ENCODE measurements at regions not wholly inside any gene's neighbourhood (a gene's known extent, or its start where the extent isn't known, plus 50 kb on each side); places are given as distances from the start of the nearest gene placed in this dataset.
A peak's percentile ranks its signal among the peaks of the same experiment; 100 is the strongest.

- Histone ChIP-seq H3K36me3 (ENCODE audit: control insufficient read depth, insufficient read depth, low read length) (no peaks in the 10 kb centered on the region), H3K27me3 (ENCODE audit: control insufficient read depth, insufficient read depth, low read length) (no peaks in the 10 kb centered on the region), H3K27ac (ENCODE audit: low read length) (no peak overlapping the region), H3K4me1 (ENCODE audit: control insufficient read depth, insufficient read depth, low read length) (no peaks in the 10 kb centered on the region), H3K4me3 (ENCODE audit: low read length) (no peak overlapping the region), H3K9me3 (replicated peaks; ENCODE audit: control insufficient read depth, low read depth, low read length) (no peaks in the 10 kb centered on the region)
- WGBS (ENCODE audit: insufficient coverage): no CpG with 5 or more reads among the region's 2 CpGs
- DNase-seq: no peak
Observed at GRCh38 chr11:28442131-28442530, 333.9 kb downstream of the METTL15 start.

GRCh38 chr11:28439403-28439802 lies 331.2 kb downstream of the METTL15 start:
- no peak overlapping the region for H3K27ac ChIP-seq (ENCODE audit: low read length)
- no peak overlapping the region for H3K4me3 ChIP-seq (ENCODE audit: low read length)
- no peaks in the 10 kb centered on the region for H3K9me3 ChIP-seq (replicated peaks; ENCODE audit: control insufficient read depth, low read depth, low read length)
- 72% methylated on average over 3 of the region's 4 CpGs for WGBS (ENCODE audit: insufficient coverage)
- H3K4me1 ChIP-seq (ENCODE audit: control insufficient read depth, insufficient read depth, low read length): no peaks in the 10 kb centered on the region
- no peaks in the 10 kb centered on the region for H3K27me3 ChIP-seq (ENCODE audit: control insufficient read depth, insufficient read depth, low read length)
- no peaks in the 10 kb centered on the region for H3K36me3 ChIP-seq (ENCODE audit: control insufficient read depth, insufficient read depth, low read length)
- no peak for DNase-seq

GRCh38 chr11:28420099-28420498 lies 311.9 kb downstream of the METTL15 start:
- Histone ChIP-seq H3K27me3 (ENCODE audit: control insufficient read depth, insufficient read depth, low read length) (no peaks in the 10 kb centered on the region), H3K4me1 (ENCODE audit: control insufficient read depth, insufficient read depth, low read length) (no peaks in the 10 kb centered on the region), H3K36me3 (ENCODE audit: control insufficient read depth, insufficient read depth, low read length) (no peaks in the 10 kb centered on the region), H3K9me3 (replicated peaks; ENCODE audit: control insufficient read depth, low read depth, low read length) (peaks cover 5% of the 10 kb centered on the region), H3K27ac (ENCODE audit: low read length) (no peak overlapping the region), H3K4me3 (ENCODE audit: low read length) (no peak overlapping the region)
- DNase-seq: no peak
- WGBS (ENCODE audit: insufficient coverage): no CpG with 5 or more reads among the region's 1 CpG

- Histone ChIP-seq H3K4me3 (ENCODE audit: low read length) (no peak overlapping the region), H3K9me3 (replicated peaks; ENCODE audit: control insufficient read depth, low read depth, low read length) (peaks cover 5% of the 10 kb centered on the region), H3K4me1 (ENCODE audit: control insufficient read depth, insufficient read depth, low read length) (no peaks in the 10 kb centered on the region), H3K36me3 (ENCODE audit: control insufficient read depth, insufficient read depth, low read length) (no peaks in the 10 kb centered on the region), H3K27ac (ENCODE audit: low read length) (no peak overlapping the region), H3K27me3 (ENCODE audit: control insufficient read depth, insufficient read depth, low read length) (no peaks in the 10 kb centered on the region)
- DNase-seq: no peak
- 92% methylated on average over 2 of the region's 5 CpGs for WGBS (ENCODE audit: insufficient coverage)
Observed at GRCh38 chr11:28417601-28418323, 309.6 kb downstream of the METTL15 start.

GRCh38 chr11:28412029-28412428 lies 303.8 kb downstream of the METTL15 start:
- Histone ChIP-seq H3K36me3 (ENCODE audit: control insufficient read depth, insufficient read depth, low read length) (no peaks in the 10 kb centered on the region), H3K9me3 (replicated peaks; ENCODE audit: control insufficient read depth, low read depth, low read length) (no peaks in the 10 kb centered on the region), H3K4me1 (ENCODE audit: control insufficient read depth, insufficient read depth, low read length) (no peaks in the 10 kb centered on the region), H3K27me3 (ENCODE audit: control insufficient read depth, insufficient read depth, low read length) (no peaks in the 10 kb centered on the region), H3K4me3 (ENCODE audit: low read length) (no peak overlapping the region), H3K27ac (ENCODE audit: low read length) (no peak overlapping the region)
- no peak for DNase-seq

- no peak overlapping the region for H3K4me3 ChIP-seq (ENCODE audit: low read length)
- no peak for DNase-seq
- no peaks in the 10 kb centered on the region for H3K4me1 ChIP-seq (ENCODE audit: control insufficient read depth, insufficient read depth, low read length)
- H3K27me3 ChIP-seq (ENCODE audit: control insufficient read depth, insufficient read depth, low read length): no peaks in the 10 kb centered on the region
- H3K27ac ChIP-seq (ENCODE audit: low read length): no peak overlapping the region
- H3K36me3 ChIP-seq (ENCODE audit: control insufficient read depth, insufficient read depth, low read length): no peaks in the 10 kb centered on the region
- 83% methylated on average over 1 of the region's 3 CpGs for WGBS (ENCODE audit: insufficient coverage)
- H3K9me3 ChIP-seq (replicated peaks; ENCODE audit: control insufficient read depth, low read depth, low read length): no peaks in the 10 kb centered on the region
Observed at GRCh38 chr11:28401446-28401845, 293.3 kb downstream of the METTL15 start.

GRCh38 chr11:28400331-28401100 lies 292.3 kb downstream of the METTL15 start:
- H3K27ac ChIP-seq (ENCODE audit: low read length): no peak overlapping the region
- H3K36me3 ChIP-seq (ENCODE audit: control insufficient read depth, insufficient read depth, low read length): no peaks in the 10 kb centered on the region
- no peak for DNase-seq
- no peak overlapping the region for H3K4me3 ChIP-seq (ENCODE audit: low read length)
- WGBS (ENCODE audit: insufficient coverage): no CpG with 5 or more reads among the region's 4 CpGs
- H3K4me1 ChIP-seq (ENCODE audit: control insufficient read depth, insufficient read depth, low read length): no peaks in the 10 kb centered on the region
- H3K27me3 ChIP-seq (ENCODE audit: control insufficient read depth, insufficient read depth, low read length): no peaks in the 10 kb centered on the region
- no peaks in the 10 kb centered on the region for H3K9me3 ChIP-seq (replicated peaks; ENCODE audit: control insufficient read depth, low read depth, low read length)

GRCh38 chr11:28393348-28393747 lies 285.2 kb downstream of the METTL15 start:
- Histone ChIP-seq H3K27ac (ENCODE audit: low read length) (no peak overlapping the region), H3K36me3 (ENCODE audit: control insufficient read depth, insufficient read depth, low read length) (no peaks in the 10 kb centered on the region), H3K4me3 (ENCODE audit: low read length) (no peak overlapping the region), H3K4me1 (ENCODE audit: control insufficient read depth, insufficient read depth, low read length) (no peaks in the 10 kb centered on the region), H3K9me3 (replicated peaks; ENCODE audit: control insufficient read depth, low read depth, low read length) (no peaks in the 10 kb centered on the region), H3K27me3 (ENCODE audit: control insufficient read depth, insufficient read depth, low read length) (no peaks in the 10 kb centered on the region)
- DNase-seq: peak; percentile 21
- 67% methylated on average over 3 of the region's 5 CpGs for WGBS (ENCODE audit: insufficient coverage)

GRCh38 chr11:28384418-28384817 lies 276.2 kb downstream of the METTL15 start:
- no peaks in the 10 kb centered on the region for H3K36me3 ChIP-seq (ENCODE audit: control insufficient read depth, insufficient read depth, low read length)
- no peak overlapping the region for H3K4me3 ChIP-seq (ENCODE audit: low read length)
- peaks cover 3% of the 10 kb centered on the region for H3K9me3 ChIP-seq (replicated peaks; ENCODE audit: control insufficient read depth, low read depth, low read length)
- H3K27ac ChIP-seq (ENCODE audit: low read length): no peak overlapping the region
- no peak for DNase-seq
- no peaks in the 10 kb centered on the region for H3K4me1 ChIP-seq (ENCODE audit: control insufficient read depth, insufficient read depth, low read length)
- H3K27me3 ChIP-seq (ENCODE audit: control insufficient read depth, insufficient read depth, low read length): no peaks in the 10 kb centered on the region
- WGBS (ENCODE audit: insufficient coverage): no CpG with 5 or more reads among the region's 4 CpGs

- Histone ChIP-seq H3K36me3 (ENCODE audit: control insufficient read depth, insufficient read depth, low read length) (no peaks in the 10 kb centered on the region), H3K9me3 (replicated peaks; ENCODE audit: control insufficient read depth, low read depth, low read length) (peaks cover 3% of the 10 kb centered on the region), H3K27me3 (ENCODE audit: control insufficient read depth, insufficient read depth, low read length) (no peaks in the 10 kb centered on the region), H3K27ac (ENCODE audit: low read length) (no peak overlapping the region), H3K4me3 (ENCODE audit: low read length) (no peak overlapping the region), H3K4me1 (ENCODE audit: control insufficient read depth, insufficient read depth, low read length) (no peaks in the 10 kb centered on the region)
- DNase-seq: no peak
- no CpG with 5 or more reads among the region's 1 CpG for WGBS (ENCODE audit: insufficient coverage)
Observed at GRCh38 chr11:28383456-28383855, 275.3 kb downstream of the METTL15 start.
